NK-92 treated with Interleukin-12 subunit alpha and Interleukin-12 subunit beta, amount 100 ng/mL, for 24 hours (cell line): ENCODE measurements at regions not wholly inside any gene's neighbourhood (a gene's known extent, or its start where the extent isn't known, plus 50 kb on each side); places are given as distances from the start of the nearest gene placed in this dataset.

Experiments
- DNase-seq: peaks from one replicate; lab custom pipeline; 2025; lab: John Stamatoyannopoulos, UW

DNA sequence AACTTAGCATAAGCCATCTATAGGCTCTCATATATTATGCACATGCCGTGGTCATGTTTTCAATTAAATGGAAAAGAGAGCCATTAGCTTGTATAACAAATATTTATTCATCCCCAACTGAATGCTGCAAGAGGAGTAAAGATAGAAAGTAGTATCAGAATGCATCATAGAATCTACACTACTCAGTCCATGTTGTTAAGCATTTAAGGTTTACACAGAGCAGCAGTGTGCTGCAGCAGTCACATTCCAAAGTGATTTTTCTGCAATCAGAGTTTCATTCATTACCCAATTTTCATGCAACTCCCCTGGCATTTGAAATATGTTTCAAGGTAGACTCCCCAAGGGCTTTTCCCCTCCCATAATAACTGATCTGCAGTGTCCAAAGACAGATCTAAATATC is 82.2 kb upstream of the LMO3 start:
- DNase-seq, result no peak

DNA sequence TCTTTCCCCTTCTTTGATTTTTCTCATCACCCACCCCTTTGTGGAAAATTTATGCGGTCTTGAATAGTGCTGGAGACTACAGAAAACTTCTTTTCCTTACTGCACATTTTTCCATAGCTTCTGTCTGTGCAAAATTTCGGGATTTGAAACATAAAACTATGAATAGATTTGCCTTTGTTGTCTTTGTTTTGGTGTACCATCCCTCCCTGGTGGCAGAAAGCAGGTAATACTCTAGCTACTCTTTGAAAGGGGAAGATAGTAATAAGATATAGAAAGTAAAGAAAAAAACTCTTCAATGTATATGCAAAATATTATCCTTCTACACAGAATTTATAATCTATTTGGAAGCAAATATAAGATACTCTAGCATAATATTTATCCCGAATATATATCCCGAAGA is 79.1 kb upstream of the LMO3 start:
- no peak for DNase-seq

- no peak for DNase-seq
These were observed 75.2 kb upstream of the LMO3 start for GRCh38 chr12:16681196-16681595.

DNA sequence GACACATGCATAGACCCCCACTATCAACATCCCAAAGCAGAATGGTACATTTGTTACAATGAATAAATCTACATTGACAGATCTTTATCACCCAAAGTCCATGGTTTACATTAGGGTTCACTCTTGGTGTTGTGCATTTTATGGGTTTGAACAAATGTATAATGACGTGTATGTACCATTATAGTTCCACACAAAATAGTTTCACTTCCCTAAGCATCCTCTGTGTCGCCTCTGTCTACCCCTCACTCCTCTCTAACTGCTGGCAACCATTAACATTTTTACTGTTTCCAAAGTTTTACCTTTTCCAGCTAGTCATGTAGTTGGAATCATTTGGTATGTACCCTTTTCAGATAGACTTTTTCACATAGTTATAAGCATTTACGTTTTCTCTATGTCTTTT is 69.5 kb upstream of the LMO3 start:
- DNase-seq, result no peak

DNA sequence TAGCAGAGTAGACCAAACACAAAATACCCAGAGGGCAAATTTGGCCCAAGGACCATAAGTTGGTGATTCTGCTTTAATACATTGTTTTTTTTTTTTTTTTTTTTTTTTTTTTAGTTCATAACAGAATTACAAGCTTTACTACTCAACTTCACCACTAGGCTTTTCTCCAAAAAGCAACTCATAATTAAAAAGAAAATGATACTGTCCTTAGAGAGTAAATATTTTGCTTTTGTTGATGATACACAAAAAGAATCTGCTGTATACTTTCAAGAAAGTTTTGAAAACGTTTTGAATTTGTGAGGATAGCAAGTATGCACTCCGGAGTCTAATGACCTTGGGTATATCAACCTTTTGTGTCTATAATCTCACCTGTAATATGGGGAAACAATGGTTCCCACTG is 68.9 kb upstream of the LMO3 start:
- no peak for DNase-seq

- DNase-seq, result no peak
These were observed 64.6 kb upstream of the LMO3 start for GRCh38 chr12:16670456-16671050.

GRCh38 chr12:16669756-16670155 is 63.8 kb upstream of the LMO3 start:
- DNase-seq, result no peak

GRCh38 chr12:16668198-16668597 is 62.2 kb upstream of the LMO3 start:
- DNase-seq, result no peak

- no peak for DNase-seq
These were observed 52.7 kb upstream of the LMO3 start for GRCh38 chr12:16658699-16659098.
